ENCODE measurements at regions not wholly inside any gene's neighbourhood (a gene's known extent, or its start where the extent isn't known, plus 50 kb on each side); places are given as distances from the start of the nearest gene placed in this dataset.

- TF ChIP-seq USF1 (IDR thresholded peaks at IDR 0.05): no peak
- no peak for TF ChIP-seq MAX (IDR thresholded peaks at IDR 0.05)
- TF ChIP-seq YY1 (IDR thresholded peaks at IDR 0.05; ENCODE audit: low read depth): no peak
- no peak for TF ChIP-seq EP300 (IDR thresholded peaks at IDR 0.05; ENCODE audit: borderline replicate concordance)
- TF ChIP-seq TAF1 (IDR thresholded peaks at IDR 0.05; ENCODE audit: low read depth): no peak
- no peak for TF ChIP-seq RAD21 (IDR thresholded peaks at IDR 0.05; ENCODE audit: low read depth)
- TF ChIP-seq CREB1 (IDR thresholded peaks at IDR 0.05; ENCODE audit: low read depth): no peak
- no peak for TF ChIP-seq TEAD4 (IDR thresholded peaks at IDR 0.05)
- TF ChIP-seq REST (IDR thresholded peaks at IDR 0.05; ENCODE audit: low read depth): no peak
- TF ChIP-seq CEBPB (IDR thresholded peaks at IDR 0.05): no peak
- TF ChIP-seq FOXM1 (IDR thresholded peaks at IDR 0.05; ENCODE audit: borderline replicate concordance, low read depth): no peak
- TF ChIP-seq EGR1 (IDR thresholded peaks at IDR 0.05): no peak
- no peak for TF ChIP-seq TCF12 (IDR thresholded peaks at IDR 0.05; ENCODE audit: low read depth)
- TF ChIP-seq ZBTB7A (IDR thresholded peaks at IDR 0.05; ENCODE audit: low read depth): no peak
Observed at GRCh38 chr11:13227676-13228255, 49.8 kb upstream of the BMAL1 start.
